OCI-LY7 (cell line): ENCODE measurements at regions not wholly inside any gene's neighbourhood (a gene's known extent, or its start where the extent isn't known, plus 50 kb on each side); places are given as distances from the start of the nearest gene placed in this dataset.

ENCODE experiments used
- EZH2phosphoT487 ChIP-seq: fragments of 200-600 bp; sonication (generic); IDR thresholded peaks from 2 replicates; pipeline ENCODE4 v1.6.1; 2018; ENCODE audit warnings: low read depth, borderline replicate concordance, mild to moderate bottlenecking, mixed run types, antibody characterized with exemption, low read length, moderate library complexity, mixed read lengths
- TF ChIP-seq, protein P1 (sequence below): fragments of 200-600 bp; sonication (generic); conservative IDR thresholded peaks from 2 replicates; pipeline ENCODE4 v1.5.1; 2014; ENCODE audit warnings: mild to moderate bottlenecking, antibody characterized with exemption, low read length, moderate library complexity, mixed read lengths

DNA sequence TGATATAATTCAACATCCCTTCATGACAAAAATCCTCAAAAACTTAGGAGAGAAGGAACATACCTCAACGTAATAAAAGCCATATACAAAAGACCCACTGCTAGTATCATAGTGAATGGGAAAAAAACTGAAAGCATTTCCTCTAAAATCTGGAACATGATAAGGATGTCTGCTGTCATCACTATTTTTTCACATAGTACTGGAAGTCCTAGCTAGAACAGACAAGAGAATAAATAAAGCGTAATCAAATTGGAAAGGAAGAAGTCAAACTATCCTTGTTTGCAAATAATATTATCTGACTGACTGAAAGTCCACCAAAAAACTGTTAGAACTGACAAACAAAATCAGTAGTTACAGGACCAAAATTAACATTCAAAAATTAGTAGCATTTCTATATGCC, 985.4 kb upstream of the AGA start:
- TF ChIP-seq, protein P1, sequence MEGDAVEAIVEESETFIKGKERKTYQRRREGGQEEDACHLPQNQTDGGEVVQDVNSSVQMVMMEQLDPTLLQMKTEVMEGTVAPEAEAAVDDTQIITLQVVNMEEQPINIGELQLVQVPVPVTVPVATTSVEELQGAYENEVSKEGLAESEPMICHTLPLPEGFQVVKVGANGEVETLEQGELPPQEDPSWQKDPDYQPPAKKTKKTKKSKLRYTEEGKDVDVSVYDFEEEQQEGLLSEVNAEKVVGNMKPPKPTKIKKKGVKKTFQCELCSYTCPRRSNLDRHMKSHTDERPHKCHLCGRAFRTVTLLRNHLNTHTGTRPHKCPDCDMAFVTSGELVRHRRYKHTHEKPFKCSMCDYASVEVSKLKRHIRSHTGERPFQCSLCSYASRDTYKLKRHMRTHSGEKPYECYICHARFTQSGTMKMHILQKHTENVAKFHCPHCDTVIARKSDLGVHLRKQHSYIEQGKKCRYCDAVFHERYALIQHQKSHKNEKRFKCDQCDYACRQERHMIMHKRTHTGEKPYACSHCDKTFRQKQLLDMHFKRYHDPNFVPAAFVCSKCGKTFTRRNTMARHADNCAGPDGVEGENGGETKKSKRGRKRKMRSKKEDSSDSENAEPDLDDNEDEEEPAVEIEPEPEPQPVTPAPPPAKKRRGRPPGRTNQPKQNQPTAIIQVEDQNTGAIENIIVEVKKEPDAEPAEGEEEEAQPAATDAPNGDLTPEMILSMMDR: no peak
- no peak for TF ChIP-seq EZH2phosphoT487
